Trophoblast cell (in vitro differentiated cells and primary cell): ENCODE measurements at regions not wholly inside any gene's neighbourhood (a gene's known extent, or its start where the extent isn't known, plus 50 kb on each side); places are given as distances from the start of the nearest gene placed in this dataset.

Experiments used
- DNase-seq, 2 donors: peaks; one replicate each; pipeline ENCODE4 v3.0.0-alpha.2; 2016
- H2AFZ ChIP-seq: 2 replicates; pipeline ENCODE4 v1.6.1; 2013; ENCODE audit warnings: low read length, moderate library complexity, mild to moderate bottlenecking; ENCODE audit not compliant: insufficient read depth, poor library complexity
- H2AK5ac ChIP-seq: 2 replicates; pipeline ENCODE4 v1.6.1; 2013; ENCODE audit warnings: mild to moderate bottlenecking, low read length
- H2BK120ac ChIP-seq: 2 replicates; pipeline ENCODE4 v1.6.1; 2013; ENCODE audit warnings: low read length, mild to moderate bottlenecking, moderate library complexity; ENCODE audit not compliant: insufficient read depth, poor library complexity
- H2BK12ac ChIP-seq: 2 replicates; pipeline ENCODE4 v1.6.1; 2013; ENCODE audit warnings: mild to moderate bottlenecking, low read length, moderate library complexity
- H2BK5ac ChIP-seq: 2 replicates; pipeline ENCODE4 v1.6.1; 2013; ENCODE audit warnings: low read length, low read depth, moderate library complexity, mild to moderate bottlenecking; ENCODE audit not compliant: poor library complexity
- H3K14ac ChIP-seq: 2 replicates; pipeline ENCODE4 v1.6.1; 2013; ENCODE audit warnings: mild to moderate bottlenecking, low read length
- H3K18ac ChIP-seq: 2 replicates; pipeline ENCODE4 v1.6.1; 2013; ENCODE audit warnings: mild to moderate bottlenecking, low read length
- H3K23ac ChIP-seq: 2 replicates; pipeline ENCODE4 v1.6.1; 2013; ENCODE audit warnings: low read length
- H3K27ac ChIP-seq: 2 replicates; pipeline ENCODE4 v1.5.1; 2013; ENCODE audit warnings: low read depth, mild to moderate bottlenecking, inconsistent platforms, low read length, moderate library complexity
- H3K27me3 ChIP-seq: 2 replicates; pipeline ENCODE4 v1.6.1; 2013; ENCODE audit warnings: inconsistent platforms, mild to moderate bottlenecking, low read length, moderate library complexity; ENCODE audit not compliant: insufficient read depth
- H3K36me3 ChIP-seq, 2 experiments: 1 replicate in 1 of 2; 2 replicates in 1 of 2; pipeline ENCODE4 v1.6.1; 2013; ENCODE audit warnings: low read length in 2 of 2, mild to moderate bottlenecking in 2 of 2, moderate library complexity in 1 of 2; ENCODE audit not compliant: insufficient read depth in 2 of 2, control insufficient read depth in 1 of 2
- H3K4ac ChIP-seq: 2 replicates; pipeline ENCODE4 v1.6.1; 2013; ENCODE audit warnings: low read depth, mild to moderate bottlenecking, low read length, moderate library complexity
- H3K4me1 ChIP-seq, 2 experiments: 1 replicate in 1 of 2; 2 replicates in 1 of 2; pipeline ENCODE4 v1.6.1; 2013; ENCODE audit warnings: low read length in 2 of 2, mild to moderate bottlenecking in 2 of 2, moderate library complexity in 1 of 2; ENCODE audit not compliant: insufficient read depth in 2 of 2, control insufficient read depth in 1 of 2
- H3K4me2 ChIP-seq: 2 replicates; pipeline ENCODE4 v1.6.1; 2013; ENCODE audit warnings: inconsistent platforms, mild to moderate bottlenecking, low read length, moderate library complexity
- H3K4me3 ChIP-seq: 2 replicates; pipeline ENCODE4 v1.5.1; 2013; ENCODE audit warnings: mild to moderate bottlenecking, low read depth, low read length, inconsistent platforms
- H3K79me1 ChIP-seq: one replicate; pipeline ENCODE4 v1.6.1; 2013; ENCODE audit warnings: low read length
- H3K79me2 ChIP-seq: 2 replicates; pipeline ENCODE4 v1.6.1; 2013; ENCODE audit warnings: low read length, mild to moderate bottlenecking; ENCODE audit not compliant: control insufficient read depth, insufficient read depth, poor library complexity
- H3K9ac ChIP-seq: 2 replicates; pipeline ENCODE4 v1.6.1; 2013; ENCODE audit warnings: mild to moderate bottlenecking, low read length
- H3K9me3 ChIP-seq: 2 replicates; pipeline ENCODE4 v1.6.1; 2013; ENCODE audit warnings: low read depth, mild to moderate bottlenecking, control low read depth, inconsistent platforms, low read length; ENCODE audit not compliant: insufficient read depth
- H4K12ac ChIP-seq: 2 replicates; pipeline ENCODE4 v1.6.1; 2013; ENCODE audit warnings: low read depth, mild to moderate bottlenecking, low read length, moderate library complexity
- H4K8ac ChIP-seq: 2 replicates; pipeline ENCODE4 v1.6.1; 2013; ENCODE audit warnings: low read depth, mild to moderate bottlenecking, low read length, moderate library complexity
- H4K91ac ChIP-seq: one replicate; pipeline ENCODE4 v1.6.1; 2013; ENCODE audit warnings: low read depth, mild to moderate bottlenecking, low read length, moderate library complexity
- WGBS: extraction: QIAGEN DNeasy Blood & Tissue Kit; methylation state at CpG from one replicate; pipeline ENCODE4 v1.1.7; 2013; ENCODE audit warnings: missing lambda C conversion rate; ENCODE audit not compliant: insufficient read length, insufficient coverage; ENCODE audit errors: extremely low coverage; 5-methylcytosine and 5-hydroxymethylcytosine counted together

DNA sequence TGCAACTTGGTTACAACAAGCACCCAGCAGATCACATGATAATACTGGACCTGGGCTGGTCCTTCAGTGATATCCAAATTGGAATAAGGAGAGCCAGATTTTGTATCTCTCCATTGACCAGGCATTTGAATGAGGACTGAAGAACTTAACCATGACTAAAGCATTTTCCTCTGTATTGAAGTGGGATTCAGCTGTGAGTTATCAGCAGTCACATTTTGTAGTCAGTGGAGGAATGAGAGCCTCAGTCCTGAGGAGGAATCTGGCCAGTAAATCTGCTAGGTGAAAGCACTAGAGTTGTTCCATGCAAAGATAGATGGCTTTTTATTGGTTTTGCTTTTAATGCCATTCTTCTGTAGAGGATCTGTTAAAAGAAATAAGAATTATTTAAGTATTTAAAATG is 1506.0 kb downstream of the PCDH7 start:
- H3K9ac ChIP-seq = no peak overlapping the region
- no peak overlapping the region for H2BK120ac ChIP-seq
- H3K79me1 ChIP-seq = no peaks in the 10 kb centered on the region
- H3K36me3 ChIP-seq = no peaks in the 10 kb centered on the region
- no peak overlapping the region for H4K12ac ChIP-seq
- DNase-seq = no peak
- no peaks in the 10 kb centered on the region for H3K27me3 ChIP-seq
- H4K91ac ChIP-seq = no peak overlapping the region
- H3K14ac ChIP-seq = no peak overlapping the region
- H2AK5ac ChIP-seq = no peak overlapping the region
- H3K23ac ChIP-seq = no peak overlapping the region
- no peak overlapping the region for H3K18ac ChIP-seq
- no peak overlapping the region for H3K27ac ChIP-seq
- H2BK12ac ChIP-seq = no peak overlapping the region
- no peak overlapping the region for H2AFZ ChIP-seq
- no peak overlapping the region for H3K4me2 ChIP-seq
- H3K4me3 ChIP-seq = no peak overlapping the region
- H4K8ac ChIP-seq = no peak overlapping the region
- H3K9me3 ChIP-seq = no peaks in the 10 kb centered on the region
- H2BK5ac ChIP-seq = no peak overlapping the region
- no peak overlapping the region for H3K4ac ChIP-seq
- no peaks in the 10 kb centered on the region for H3K4me1 ChIP-seq
- no peaks in the 10 kb centered on the region for H3K79me2 ChIP-seq

DNA sequence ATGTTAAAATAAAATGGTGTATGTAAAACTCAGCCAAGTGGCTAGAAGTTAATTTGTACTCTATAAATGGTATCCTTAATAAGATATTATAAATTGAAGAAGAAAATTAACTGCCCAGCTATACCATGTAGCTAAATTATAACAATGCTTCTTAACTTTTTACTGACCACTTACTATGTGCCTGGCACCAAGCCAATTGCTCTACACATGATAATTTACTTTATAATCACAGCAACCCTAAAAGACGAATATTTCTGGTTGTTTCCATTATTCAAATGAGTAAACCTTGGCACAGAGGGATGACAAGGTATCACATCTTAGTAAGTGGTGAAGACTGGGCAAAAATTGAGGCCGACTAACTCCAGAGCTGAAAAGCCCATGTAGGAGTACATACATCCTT is 1506.6 kb downstream of the PCDH7 start:
- no peaks in the 10 kb centered on the region for H3K9me3 ChIP-seq
- H2BK5ac ChIP-seq = no peak overlapping the region
- no peak overlapping the region for H3K4ac ChIP-seq
- no peaks in the 10 kb centered on the region for H3K79me2 ChIP-seq
- no peak overlapping the region for H3K14ac ChIP-seq
- H3K4me2 ChIP-seq = no peak overlapping the region
- H3K4me3 ChIP-seq = no peak overlapping the region
- no peak overlapping the region for H4K8ac ChIP-seq
- WGBS = no CpG with 5 or more reads among the region's 2 CpGs
- no peak overlapping the region for H2BK120ac ChIP-seq
- no peak overlapping the region for H4K12ac ChIP-seq
- no peak overlapping the region for H2BK12ac ChIP-seq
- H3K27me3 ChIP-seq = no peaks in the 10 kb centered on the region
- no peak overlapping the region for H2AK5ac ChIP-seq
- no peak overlapping the region for H3K23ac ChIP-seq
- H3K36me3 ChIP-seq = no peaks in the 10 kb centered on the region
- H2AFZ ChIP-seq = no peak overlapping the region
- H3K27ac ChIP-seq = no peak overlapping the region
- no peak for DNase-seq
- no peak overlapping the region for H3K9ac ChIP-seq
- no peaks in the 10 kb centered on the region for H3K4me1 ChIP-seq
- H4K91ac ChIP-seq = no peak overlapping the region
- H3K18ac ChIP-seq = no peak overlapping the region
- H3K79me1 ChIP-seq = no peaks in the 10 kb centered on the region

DNA sequence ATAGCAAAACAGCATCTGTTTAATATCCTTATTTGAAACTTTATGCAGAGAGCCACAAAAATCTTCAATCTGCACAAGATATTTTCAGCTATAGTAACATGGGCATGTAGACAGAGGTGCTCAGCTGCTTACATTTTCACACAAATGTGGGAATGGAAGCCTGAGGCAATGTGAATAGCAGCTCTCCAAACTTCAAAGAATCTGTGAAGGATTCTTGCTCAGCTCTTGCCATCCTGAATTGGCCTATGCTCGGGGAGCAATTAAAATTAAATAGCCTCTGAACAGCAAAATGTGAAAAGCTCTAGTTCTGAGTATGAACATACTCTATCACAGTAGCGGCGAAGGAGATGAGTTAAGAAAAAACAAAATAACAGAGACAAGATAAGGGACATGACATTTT is 1523.8 kb downstream of the PCDH7 start:
- no peak overlapping the region for H3K27ac ChIP-seq
- H3K23ac ChIP-seq = no peak overlapping the region
- H3K27me3 ChIP-seq = no peaks in the 10 kb centered on the region
- no peak overlapping the region for H2BK5ac ChIP-seq
- H2AK5ac ChIP-seq = no peak overlapping the region
- no peak overlapping the region for H4K12ac ChIP-seq
- no peak for DNase-seq
- no peak overlapping the region for H2BK120ac ChIP-seq
- no peak overlapping the region for H4K8ac ChIP-seq
- H4K91ac ChIP-seq = no peak overlapping the region
- no CpG with 5 or more reads among the region's 3 CpGs for WGBS
- no peak overlapping the region for H2AFZ ChIP-seq
- H3K79me2 ChIP-seq = no peaks in the 10 kb centered on the region
- H3K18ac ChIP-seq = no peak overlapping the region
- no peak overlapping the region for H3K4ac ChIP-seq
- no peaks in the 10 kb centered on the region for H3K9me3 ChIP-seq
- no peak overlapping the region for H3K4me2 ChIP-seq
- no peaks in the 10 kb centered on the region for H3K79me1 ChIP-seq
- H3K9ac ChIP-seq = no peak overlapping the region
- no peaks in the 10 kb centered on the region for H3K4me1 ChIP-seq
- no peak overlapping the region for H2BK12ac ChIP-seq
- no peak overlapping the region for H3K14ac ChIP-seq
- no peak overlapping the region for H3K4me3 ChIP-seq
- no peaks in the 10 kb centered on the region for H3K36me3 ChIP-seq

DNA sequence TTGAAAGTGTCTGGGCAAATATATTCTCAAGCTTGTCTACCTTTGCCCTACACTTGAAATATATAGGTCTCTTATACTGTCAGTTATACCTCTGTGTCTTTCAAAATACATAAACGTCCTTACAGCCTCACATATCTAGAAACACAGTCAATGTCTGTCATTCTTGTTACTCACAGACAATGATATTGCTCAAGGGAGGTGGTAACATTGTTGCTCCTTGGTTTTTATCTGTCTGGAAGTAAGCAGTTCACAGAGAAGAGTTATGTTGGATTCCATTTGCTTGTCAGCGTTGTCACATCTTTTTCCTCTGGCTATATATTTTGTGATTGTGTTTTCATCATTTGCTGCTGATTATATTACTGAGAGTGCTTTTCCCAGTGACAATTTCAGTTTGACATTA is 1528.9 kb downstream of the PCDH7 start:
- Histone ChIP-seq H2AK5ac (no peak overlapping the region), H3K4me2 (no peak overlapping the region), H3K4ac (no peak overlapping the region), H2BK5ac (no peak overlapping the region), H3K9ac (no peak overlapping the region), H3K23ac (no peak overlapping the region), H3K79me1 (no peaks in the 10 kb centered on the region), H4K8ac (no peak overlapping the region), H3K27ac (no peak overlapping the region), H4K91ac (no peak overlapping the region), H3K14ac (no peak overlapping the region), H2BK120ac (no peak overlapping the region), H3K79me2 (no peaks in the 10 kb centered on the region), H4K12ac (no peak overlapping the region), H3K18ac (no peak overlapping the region), H3K9me3 (no peaks in the 10 kb centered on the region), H3K27me3 (no peaks in the 10 kb centered on the region), H3K4me3 (no peak overlapping the region), H3K4me1 (no peaks in the 10 kb centered on the region), H2BK12ac (no peak overlapping the region), H3K36me3 (no peaks in the 10 kb centered on the region), H2AFZ (no peak overlapping the region)
- WGBS = no CpG with 5 or more reads among the region's 2 CpGs
- DNase-seq = peak in 1 of 2 donors; percentile 18

DNA sequence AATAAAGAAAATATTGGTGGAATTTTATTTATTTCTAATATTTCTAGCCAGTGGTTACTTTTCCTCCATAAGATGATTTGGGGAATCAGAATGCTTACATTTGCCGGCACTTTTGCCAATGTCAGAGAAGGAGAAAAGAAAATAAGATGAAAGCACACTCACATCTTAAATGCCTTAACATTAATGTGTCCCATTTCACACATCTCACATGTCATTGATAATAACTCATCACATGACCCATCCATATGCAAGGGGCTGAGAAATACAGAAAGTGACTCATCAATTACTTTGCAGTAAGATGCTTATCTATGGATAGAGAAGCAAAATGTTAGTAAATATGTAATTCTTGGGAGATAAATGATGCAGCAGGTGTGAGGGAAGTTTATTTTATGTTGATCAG is 1531.0 kb downstream of the PCDH7 start:
- Histone ChIP-seq H3K18ac (no peak overlapping the region), H3K9ac (no peak overlapping the region), H3K4me2 (no peak overlapping the region)

More for the DNA sequence above, 1531.0 kb downstream of the PCDH7 start:
- H3K4me1 ChIP-seq = no peaks in the 10 kb centered on the region
- no peak overlapping the region for H2BK5ac ChIP-seq
- no peak overlapping the region for H2BK12ac ChIP-seq
- H4K8ac ChIP-seq = no peak overlapping the region
- no peak overlapping the region for H2AK5ac ChIP-seq
- no peak overlapping the region for H3K27ac ChIP-seq
- no peak overlapping the region for H3K14ac ChIP-seq
- no CpG with 5 or more reads among the region's 1 CpG for WGBS
- no peak overlapping the region for H2BK120ac ChIP-seq
- no peak for DNase-seq
- H3K27me3 ChIP-seq = no peaks in the 10 kb centered on the region
- no peaks in the 10 kb centered on the region for H3K9me3 ChIP-seq
- H3K79me2 ChIP-seq = no peaks in the 10 kb centered on the region
- no peaks in the 10 kb centered on the region for H3K36me3 ChIP-seq
- H3K23ac ChIP-seq = no peak overlapping the region
- H3K4ac ChIP-seq = no peak overlapping the region
- H4K12ac ChIP-seq = no peak overlapping the region
- H4K91ac ChIP-seq = no peak overlapping the region
- no peak overlapping the region for H3K4me3 ChIP-seq
- H2AFZ ChIP-seq = no peak overlapping the region
- no peaks in the 10 kb centered on the region for H3K79me1 ChIP-seq
